ENCODE measurements at regions not wholly inside any gene's neighbourhood (a gene's known extent, or its start where the extent isn't known, plus 50 kb on each side); places are given as distances from the start of the nearest gene placed in this dataset.
"Not testable (repeated sequence)": the region's sequence is repeated elsewhere in the genome, so short reads cannot be mapped to it uniquely, and the experiment has no call there.

- no peak for DNase-seq
Measured at GRCh38 chr13:48849515-48849914, 126.2 kb upstream of the FNDC3A start.

- no peak for DNase-seq
Measured at GRCh38 chr13:48851707-48852106, 124.0 kb upstream of the FNDC3A start.

DNA sequence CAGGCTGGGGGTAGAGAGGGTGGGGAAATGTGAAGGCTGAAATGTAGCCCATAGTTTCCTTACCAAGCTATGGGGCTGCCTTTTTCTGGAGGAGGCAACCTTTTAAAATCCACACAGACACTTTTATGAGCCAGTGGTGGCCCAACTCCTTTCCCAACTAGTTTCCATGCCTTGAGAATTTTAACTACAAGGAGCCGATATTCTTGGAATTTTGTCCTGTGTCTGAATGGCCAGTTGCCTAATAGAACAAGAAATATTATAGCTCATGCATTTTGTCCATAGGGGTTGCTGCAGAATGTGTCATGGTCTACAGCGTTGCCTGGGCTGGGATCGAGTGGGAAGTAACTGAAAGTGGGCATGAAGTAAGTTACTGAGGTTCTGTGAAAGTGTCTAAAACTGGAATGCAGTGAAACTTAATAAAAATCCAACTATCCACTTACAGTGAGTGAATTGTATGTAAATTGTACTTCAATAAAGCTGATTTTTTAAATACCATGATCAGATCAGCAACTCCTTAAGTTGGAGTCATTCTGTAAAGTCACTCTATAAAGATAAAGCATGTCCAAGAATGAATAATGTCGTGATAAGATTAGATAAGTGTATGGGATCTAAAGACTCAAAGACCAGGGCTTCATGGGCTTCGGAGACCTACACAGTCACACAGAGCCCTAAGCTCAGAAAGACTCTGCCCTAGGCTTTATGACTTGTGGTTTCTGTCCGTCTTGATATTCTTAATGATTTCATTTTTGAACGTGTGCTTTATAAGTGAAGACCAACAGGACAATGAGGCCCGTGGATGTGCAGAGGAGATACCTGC lies 122.6 kb upstream of the FNDC3A start:
- no peak for DNase-seq

DNA sequence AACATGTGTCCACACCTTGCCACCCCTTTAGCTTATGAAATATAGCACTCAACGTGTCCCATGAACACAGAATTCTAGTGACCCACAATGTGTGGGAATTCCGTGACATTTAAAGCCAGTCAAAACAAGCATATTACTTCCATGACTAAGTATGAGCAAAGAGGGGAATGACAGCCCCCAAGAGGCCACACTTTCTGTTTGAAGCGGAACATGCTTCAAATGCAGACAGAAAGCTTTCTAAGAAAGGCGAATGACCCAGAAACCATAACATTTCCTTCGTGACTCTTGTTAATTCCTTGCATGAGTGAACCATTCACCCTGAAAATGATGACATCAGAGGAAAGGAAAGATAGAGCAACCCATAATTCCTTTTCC lies 122.0 kb upstream of the FNDC3A start:
- no peak for DNase-seq

DNA sequence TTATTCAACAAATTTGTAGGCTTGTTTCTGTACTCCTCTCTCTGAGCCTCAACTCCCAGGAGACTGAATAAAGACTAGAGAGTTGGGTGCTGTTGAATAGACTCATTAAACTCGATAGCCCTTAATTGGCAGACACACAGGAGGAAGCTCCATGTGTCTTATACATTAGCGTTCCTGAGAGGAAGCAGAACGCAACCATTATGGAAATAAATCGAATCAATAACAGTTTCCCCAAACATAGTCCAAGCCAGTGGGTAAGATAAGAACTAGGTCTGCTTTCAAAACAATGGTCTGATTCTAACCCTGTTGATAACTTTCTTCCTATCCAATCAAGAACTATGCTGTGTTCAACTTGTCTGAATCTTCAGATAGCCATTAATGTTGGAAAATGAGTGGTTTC lies 118.1 kb upstream of the FNDC3A start:
- no peak for DNase-seq

DNA sequence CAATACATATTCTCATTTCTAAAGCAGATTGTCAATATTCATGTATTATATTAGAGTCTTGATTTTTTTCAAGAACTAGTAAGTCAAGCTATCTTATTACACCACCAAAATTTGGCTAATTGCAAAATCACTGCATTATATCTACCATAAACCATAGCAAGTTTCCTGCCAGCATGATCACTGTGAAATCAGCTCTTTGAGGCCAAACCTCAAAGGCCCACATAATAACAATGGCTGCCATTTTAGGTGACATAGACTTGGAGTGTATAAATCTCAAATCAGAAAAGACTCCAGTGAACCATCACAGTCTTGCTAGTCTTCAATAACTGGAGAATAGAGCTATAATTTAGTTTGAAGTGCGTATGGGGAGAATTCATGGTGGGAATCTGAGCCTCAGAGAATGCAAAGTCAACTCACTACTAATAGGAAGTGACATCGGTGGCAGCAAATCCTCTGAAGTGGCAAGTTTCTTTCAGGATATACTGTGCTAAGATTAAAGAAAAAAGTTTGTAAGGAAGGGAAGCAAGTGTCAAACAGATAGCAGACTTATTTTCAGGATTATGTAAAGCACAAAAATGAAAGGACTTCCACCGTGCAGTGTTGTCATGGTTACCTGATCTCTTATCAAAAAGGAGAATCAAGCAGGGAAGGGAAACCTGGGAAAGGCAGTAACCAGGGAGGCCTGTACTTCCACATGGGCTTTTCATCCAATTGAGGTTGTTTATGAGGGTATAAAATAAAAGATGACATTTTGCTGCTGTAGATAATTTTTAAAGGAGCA lies 117.4 kb upstream of the FNDC3A start:
- no peak for DNase-seq

GRCh38 chr13:48859272-48860105 lies 116.2 kb upstream of the FNDC3A start:
- no peak for DNase-seq

DNA sequence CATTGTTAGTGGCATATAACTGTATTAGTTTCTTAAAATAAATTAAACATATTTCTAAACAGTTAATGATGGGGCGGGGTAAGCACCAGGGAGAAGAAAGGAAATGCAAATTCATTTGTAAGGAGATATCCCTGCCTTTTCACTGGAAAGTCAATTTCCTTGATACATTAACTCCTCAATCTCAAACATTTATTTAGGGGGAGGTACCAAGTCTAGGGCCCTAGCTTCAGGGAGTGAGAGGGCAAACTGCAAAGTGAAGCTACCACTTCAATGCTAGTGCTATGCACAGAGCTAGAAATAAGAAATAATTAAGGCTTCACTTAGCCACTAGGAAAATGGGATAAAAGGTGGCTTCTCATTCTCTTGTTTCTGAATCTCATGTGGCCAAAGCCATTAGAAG lies 115.3 kb upstream of the FNDC3A start:
- no peak for DNase-seq

DNA sequence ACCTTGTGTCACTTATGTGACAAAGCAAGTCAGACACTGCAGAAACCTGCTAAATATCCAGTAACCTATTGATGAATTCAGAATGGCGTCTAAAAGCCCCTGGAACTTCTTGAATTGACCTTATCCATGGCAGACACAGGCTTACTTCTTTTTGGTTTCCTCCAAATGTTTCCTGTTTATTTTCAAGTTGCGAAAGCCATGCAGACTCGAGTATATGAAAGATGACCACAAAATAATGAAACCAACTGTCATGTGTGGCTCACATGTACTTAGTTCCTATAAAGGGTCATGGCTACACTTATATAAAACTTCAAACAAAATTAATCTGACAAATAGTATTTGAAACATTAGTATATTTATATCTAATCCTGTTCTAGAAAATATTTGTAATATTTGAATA lies 113.1 kb upstream of the FNDC3A start:
- no peak for DNase-seq

GRCh38 chr13:48864100-48864499 lies 111.6 kb upstream of the FNDC3A start:
- DNase-seq, result no peak

GRCh38 chr13:48866249-48866648 lies 109.5 kb upstream of the FNDC3A start:
- DNase-seq, result no peak

DNA sequence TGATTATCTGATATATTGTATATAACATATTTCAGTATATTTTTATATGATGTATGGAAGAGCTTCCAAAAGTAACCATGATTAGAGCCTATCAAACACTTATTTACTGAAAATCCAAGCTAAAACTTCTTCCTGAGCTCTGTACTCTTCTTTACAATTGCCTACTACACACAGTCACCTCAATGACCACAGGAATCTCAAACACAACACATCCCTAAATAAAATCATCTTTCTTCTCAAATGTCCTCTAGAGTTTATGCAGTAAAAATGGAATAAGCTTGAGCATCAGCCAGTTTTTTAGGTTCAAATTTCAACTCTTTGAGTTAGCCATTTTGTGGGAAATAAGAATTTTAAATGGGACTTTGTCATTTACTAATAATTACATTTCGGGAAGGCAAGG lies 102.6 kb upstream of the FNDC3A start:
- DNase-seq, result no peak

GRCh38 chr13:48873587-48873986 lies 102.1 kb upstream of the FNDC3A start:
- no peak for DNase-seq

DNA sequence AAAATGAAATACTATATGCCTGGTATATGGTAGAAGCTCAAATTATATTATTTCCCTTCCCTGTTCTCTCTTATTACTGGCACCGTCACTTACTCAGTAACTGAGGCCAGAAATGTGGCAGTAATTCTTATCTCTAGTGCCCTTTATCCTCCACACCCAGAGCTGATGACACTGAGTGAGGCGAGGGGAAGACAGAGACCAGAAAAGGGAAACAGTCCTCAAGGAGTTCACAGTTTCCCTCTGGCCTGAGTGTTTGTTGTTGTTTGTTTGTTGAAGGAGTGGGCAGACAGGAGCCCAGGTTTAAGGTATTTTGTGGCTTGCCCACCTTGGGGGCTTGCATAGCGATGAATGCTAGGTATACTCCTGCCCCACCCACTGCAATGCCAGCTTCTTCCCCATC lies 101.5 kb upstream of the FNDC3A start:
- no peak for DNase-seq

DNA sequence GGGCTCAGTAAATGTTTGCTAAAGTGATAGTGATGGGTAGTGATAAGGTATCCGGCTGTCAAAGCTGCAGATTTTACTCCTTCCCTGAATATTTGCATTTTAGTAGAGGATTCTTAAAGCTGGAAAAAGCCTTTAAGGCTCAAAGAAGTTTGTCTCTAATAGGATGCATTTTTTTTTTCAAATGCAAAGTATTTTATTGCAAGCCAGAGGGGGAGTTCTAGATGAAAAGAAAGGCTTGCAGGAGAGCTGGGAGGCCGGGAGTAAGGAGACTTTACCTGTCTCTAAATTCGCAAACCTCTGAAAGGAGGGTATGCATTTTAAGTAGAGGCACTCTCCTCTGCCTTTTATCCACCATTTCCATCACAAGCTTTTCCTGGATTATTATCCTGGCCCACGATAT lies 100.7 kb upstream of the FNDC3A start:
- DNase-seq, result no peak

DNA sequence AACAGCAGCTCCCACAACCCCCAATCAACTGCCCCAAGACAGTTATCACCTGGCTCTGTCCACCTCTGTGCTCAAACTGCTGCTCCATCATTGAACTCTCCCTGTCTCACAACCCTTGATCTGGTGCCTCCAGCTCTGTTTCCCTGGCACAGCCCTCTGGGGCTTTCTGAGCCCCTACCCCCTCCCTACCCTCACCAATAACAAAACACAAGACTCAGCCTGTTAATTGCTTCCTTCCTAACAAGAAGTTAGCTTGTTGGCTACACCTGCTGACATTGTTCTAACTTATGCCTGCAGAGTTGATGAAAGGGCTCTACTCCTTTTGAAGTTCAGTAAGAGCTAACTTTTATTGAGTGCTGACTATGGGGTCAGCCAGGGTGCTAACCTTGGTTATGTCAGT lies 99.4 kb upstream of the FNDC3A start:
- no peak for DNase-seq

DNA sequence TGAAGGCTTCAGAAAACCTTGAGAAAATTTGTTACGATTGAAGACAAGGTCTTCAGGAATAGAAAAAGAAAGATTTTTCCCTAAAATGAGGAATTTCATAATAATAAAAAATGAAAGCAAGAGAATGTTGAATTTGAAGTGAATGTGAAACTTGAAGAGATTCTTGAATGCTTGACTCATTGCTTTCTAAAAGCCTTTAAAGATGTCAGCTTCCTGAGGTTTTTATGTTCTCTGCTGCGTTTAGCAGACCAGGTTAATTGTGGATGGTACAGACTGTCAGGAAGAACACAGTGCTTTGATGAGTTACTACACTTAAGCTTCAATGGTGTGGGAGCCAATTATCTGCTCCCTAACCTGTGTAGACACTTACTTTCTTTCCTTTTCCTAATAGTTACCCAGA lies 96.3 kb upstream of the FNDC3A start:
- DNase-seq, result no peak

DNA sequence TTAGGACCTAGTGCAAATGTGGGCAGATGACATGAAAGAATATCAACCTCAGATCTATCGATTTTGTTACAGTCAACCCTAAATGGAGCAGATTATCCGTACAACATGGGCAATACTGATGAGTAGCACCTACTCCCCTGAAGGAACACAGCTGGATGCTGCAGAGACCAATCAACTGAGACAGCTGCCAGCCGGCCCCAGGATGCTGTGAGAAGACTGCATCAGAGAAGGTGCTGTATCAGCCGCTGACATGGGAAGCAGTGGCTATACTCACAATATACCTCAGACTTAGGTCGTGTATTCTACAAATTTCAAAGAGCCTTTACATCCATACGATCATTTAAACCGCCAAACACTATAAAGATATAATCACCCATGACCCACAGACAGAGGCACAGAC lies 95.9 kb upstream of the FNDC3A start:
- DNase-seq, result no peak

DNA sequence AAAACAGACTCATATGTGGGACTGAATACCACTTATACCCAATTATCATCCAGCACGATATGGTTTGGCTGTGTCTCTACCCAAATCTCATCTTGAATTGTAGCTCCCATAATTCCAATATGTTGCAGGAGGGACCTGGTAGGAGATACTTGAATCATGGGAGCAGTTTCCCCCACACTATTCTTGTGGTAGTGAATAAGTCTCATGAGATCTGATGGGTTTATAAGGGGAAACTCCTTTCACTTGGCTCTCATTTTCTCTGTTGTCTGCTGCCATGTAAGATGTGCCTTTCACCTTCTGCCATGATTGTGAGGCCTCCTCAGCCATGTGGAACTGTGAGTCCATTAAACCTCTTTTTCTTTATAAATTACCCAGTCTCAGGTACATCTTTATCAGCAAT lies 91.9 kb upstream of the FNDC3A start:
- not testable (repeated sequence) for DNase-seq

GRCh38 chr13:48885027-48885395 lies 90.7 kb upstream of the FNDC3A start:
- DNase-seq, result no peak

GRCh38 chr13:48888613-48889012 lies 87.1 kb upstream of the FNDC3A start:
- DNase-seq, result no peak

GRCh38 chr13:48890391-48890790 lies 85.3 kb upstream of the FNDC3A start:
- no peak for DNase-seq

- DNase-seq, result no peak
Measured at GRCh38 chr13:48891586-48891985, 84.1 kb upstream of the FNDC3A start.
